ENCODE measurements at regions not wholly inside any gene's neighbourhood (a gene's known extent, or its start where the extent isn't known, plus 50 kb on each side); places are given as distances from the start of the nearest gene placed in this dataset.

DNA sequence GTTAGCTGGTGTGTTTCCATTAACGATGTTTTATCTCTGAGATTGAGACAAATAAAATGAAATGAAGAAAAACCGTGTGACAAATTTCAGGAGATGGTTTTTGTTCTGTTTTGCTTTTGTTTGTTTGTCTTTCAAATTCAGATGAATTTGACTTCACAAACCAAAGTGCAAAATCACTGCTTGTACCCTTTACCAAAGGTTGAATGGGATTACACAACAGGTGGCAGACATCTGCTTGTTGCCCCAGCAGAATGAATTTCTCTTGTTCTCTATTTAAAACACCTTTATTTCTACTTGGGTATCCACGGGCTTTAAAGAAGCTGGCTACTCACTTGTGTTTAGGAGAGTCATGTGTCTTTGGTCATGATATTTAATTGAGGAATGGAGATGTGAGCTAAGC, 239.7 kb upstream of the CLNK start:
- H4K20me1 ChIP-seq (ENCODE audit: insufficient read depth), result no peaks in the 10 kb centered on the region
- intact Hi-C loops (cut with micrococcal nuclease; ENCODE audit: unreplicated experiment), result no loop called here
- H3K4me3 ChIP-seq, result no peak overlapping the region
- H3K4me1 ChIP-seq (replicated peaks; ENCODE audit: insufficient read depth), result no peaks in the 10 kb centered on the region
- ChIA-PET POLR2A (ENCODE audit: unreplicated experiment) (no interaction called here), CTCF (no interaction called here)
- no TSS peak for BruUV-seq (replicated peaks)
- H3K9me2 ChIP-seq (ENCODE audit: insufficient read depth), result no peaks in the 10 kb centered on the region
- no peak overlapping the region for H2AFZ ChIP-seq
- H3F3A ChIP-seq (ENCODE audit: insufficient read depth, low read depth), result no peaks in the 10 kb centered on the region
- no peak overlapping the region for H3K27ac ChIP-seq
- H3K27me3 ChIP-seq (ENCODE audit: insufficient read depth, low read depth), result no peaks in the 10 kb centered on the region
- H3K4me2 ChIP-seq, result no peak overlapping the region
- DNase-seq, result no peak
- TF ChIP-seq, protein P1, sequence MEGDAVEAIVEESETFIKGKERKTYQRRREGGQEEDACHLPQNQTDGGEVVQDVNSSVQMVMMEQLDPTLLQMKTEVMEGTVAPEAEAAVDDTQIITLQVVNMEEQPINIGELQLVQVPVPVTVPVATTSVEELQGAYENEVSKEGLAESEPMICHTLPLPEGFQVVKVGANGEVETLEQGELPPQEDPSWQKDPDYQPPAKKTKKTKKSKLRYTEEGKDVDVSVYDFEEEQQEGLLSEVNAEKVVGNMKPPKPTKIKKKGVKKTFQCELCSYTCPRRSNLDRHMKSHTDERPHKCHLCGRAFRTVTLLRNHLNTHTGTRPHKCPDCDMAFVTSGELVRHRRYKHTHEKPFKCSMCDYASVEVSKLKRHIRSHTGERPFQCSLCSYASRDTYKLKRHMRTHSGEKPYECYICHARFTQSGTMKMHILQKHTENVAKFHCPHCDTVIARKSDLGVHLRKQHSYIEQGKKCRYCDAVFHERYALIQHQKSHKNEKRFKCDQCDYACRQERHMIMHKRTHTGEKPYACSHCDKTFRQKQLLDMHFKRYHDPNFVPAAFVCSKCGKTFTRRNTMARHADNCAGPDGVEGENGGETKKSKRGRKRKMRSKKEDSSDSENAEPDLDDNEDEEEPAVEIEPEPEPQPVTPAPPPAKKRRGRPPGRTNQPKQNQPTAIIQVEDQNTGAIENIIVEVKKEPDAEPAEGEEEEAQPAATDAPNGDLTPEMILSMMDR (conservative IDR thresholded peaks at IDR 0.05), result no peak
- TF ChIP-seq EZH2 (IDR thresholded peaks at IDR 0.05; ENCODE audit: low read depth), result no peak
- H3K9me3 ChIP-seq (ENCODE audit: insufficient read depth, low read depth), result no peaks in the 10 kb centered on the region
- H3K79me2 ChIP-seq (ENCODE audit: low read depth), result no peaks in the 10 kb centered on the region
- H3K36me3 ChIP-seq (ENCODE audit: low read depth), result no peaks in the 10 kb centered on the region

DNA sequence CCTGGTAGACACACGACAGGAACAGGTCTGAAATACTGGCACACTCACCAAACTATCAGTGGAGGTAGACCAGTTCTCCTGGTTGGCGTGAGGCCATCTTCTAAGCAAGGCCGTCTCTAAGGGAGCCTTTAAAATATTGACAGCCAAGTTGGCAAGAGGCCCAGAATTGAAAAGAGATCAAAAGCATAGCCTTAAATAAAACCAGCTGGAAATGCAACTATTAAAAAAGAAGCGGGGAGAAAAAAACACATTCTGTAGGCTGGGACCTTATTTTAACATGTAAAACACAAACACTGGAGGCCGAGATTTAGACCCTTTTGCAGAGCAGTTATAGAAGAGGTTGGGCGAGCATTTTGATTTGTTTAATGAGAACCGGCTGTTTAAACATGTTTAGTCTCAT, 233.0 kb upstream of the CLNK start:
- Histone ChIP-seq H3K4me3 (no peak overlapping the region), H3K9me3 (ENCODE audit: insufficient read depth, low read depth) (no peaks in the 10 kb centered on the region), H3K79me2 (ENCODE audit: low read depth) (no peaks in the 10 kb centered on the region), H3K36me3 (ENCODE audit: low read depth) (no peaks in the 10 kb centered on the region), H3K27ac (no peak overlapping the region), H4K20me1 (ENCODE audit: insufficient read depth) (no peaks in the 10 kb centered on the region), H3K27me3 (ENCODE audit: insufficient read depth, low read depth) (no peaks in the 10 kb centered on the region), H3F3A (ENCODE audit: insufficient read depth, low read depth) (no peaks in the 10 kb centered on the region), H3K4me2 (no peak overlapping the region), H3K9me2 (ENCODE audit: insufficient read depth) (no peaks in the 10 kb centered on the region), H2AFZ (no peak overlapping the region), H3K4me1 (replicated peaks; ENCODE audit: insufficient read depth) (no peaks in the 10 kb centered on the region)
- no peak for DNase-seq
- ChIA-PET CTCF (no interaction called here), POLR2A (ENCODE audit: unreplicated experiment) (no interaction called here)
- no TSS peak for BruUV-seq (replicated peaks)
- intact Hi-C loops (cut with micrococcal nuclease; ENCODE audit: unreplicated experiment), result no loop called here
- TF ChIP-seq, protein P1 (conservative IDR thresholded peaks at IDR 0.05), result no peak
- no peak for TF ChIP-seq EZH2 (IDR thresholded peaks at IDR 0.05; ENCODE audit: low read depth)

DNA sequence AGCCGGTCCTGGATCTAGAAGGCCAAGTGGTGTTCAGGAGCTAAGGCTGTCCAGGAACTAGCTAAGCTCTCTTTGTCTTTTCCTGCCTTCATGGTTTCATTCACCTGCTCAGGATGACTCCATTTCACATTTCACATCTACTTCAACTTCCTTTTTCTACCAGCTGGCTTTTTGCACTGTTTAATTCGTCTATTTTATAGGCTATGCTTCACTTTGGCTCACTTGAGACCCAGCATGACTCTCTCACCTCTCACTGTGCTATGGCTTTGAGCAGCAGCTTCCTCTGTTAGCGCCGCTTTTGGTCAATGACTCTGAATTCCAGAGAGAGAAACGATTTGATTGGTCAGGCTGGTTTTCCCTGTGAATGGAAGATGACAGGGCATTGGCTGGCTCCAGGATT, 213.5 kb upstream of the CLNK start:
- H3K36me3 ChIP-seq (ENCODE audit: low read depth), result no peaks in the 10 kb centered on the region
- no peaks in the 10 kb centered on the region for H3K79me2 ChIP-seq (ENCODE audit: low read depth)
- H3K4me1 ChIP-seq (replicated peaks; ENCODE audit: insufficient read depth), result no peaks in the 10 kb centered on the region
- no peaks in the 10 kb centered on the region for H3K27me3 ChIP-seq (ENCODE audit: insufficient read depth, low read depth)
- CTCF ChIA-PET, result no interaction called here
- POLR2A ChIA-PET (ENCODE audit: unreplicated experiment), result no interaction called here
- no peak overlapping the region for H3K27ac ChIP-seq
- no peaks in the 10 kb centered on the region for H3K9me2 ChIP-seq (ENCODE audit: insufficient read depth)
- TF ChIP-seq, protein P1 (conservative IDR thresholded peaks at IDR 0.05), result no peak
- no peak for TF ChIP-seq EZH2 (IDR thresholded peaks at IDR 0.05; ENCODE audit: low read depth)
- intact Hi-C loops (cut with micrococcal nuclease; ENCODE audit: unreplicated experiment), result no loop called here
- H2AFZ ChIP-seq, result no peak overlapping the region
- no peak overlapping the region for H3K4me3 ChIP-seq
- no peaks in the 10 kb centered on the region for H3F3A ChIP-seq (ENCODE audit: insufficient read depth, low read depth)
- no peaks in the 10 kb centered on the region for H3K9me3 ChIP-seq (ENCODE audit: insufficient read depth, low read depth)
- DNase-seq, result no peak
- no peaks in the 10 kb centered on the region for H4K20me1 ChIP-seq (ENCODE audit: insufficient read depth)
- no TSS peak for BruUV-seq (replicated peaks)
- no peak overlapping the region for H3K4me2 ChIP-seq
